HCT116 (cell line): ENCODE measurements at regions not wholly inside any gene's neighbourhood (a gene's known extent, or its start where the extent isn't known, plus 50 kb on each side); places are given as distances from the start of the nearest gene placed in this dataset.

Source experiments
- ATAC-seq: fragments of 200-7000 bp; cut with Tn5 transposase; 2 replicates; pipeline ENCODE4 v1.9.1; 2020; ENCODE audit warnings: mild to moderate bottlenecking, moderate library complexity
- BruUV-seq: library from RNA; stranded (reverse); fragments of 400-500 nt; replicated peaks from 2 replicates; lab custom pipeline; 2021; lab: Mats Ljungman, UMichigan
- CTCF ChIA-PET: fragments of 300-600 bp; sonication (Branson Sonifier 250); formaldehyde crosslinking; loops from one replicate; lab custom pipeline; 2021; ENCODE audit warnings: antibody characterized with exemption; lab: Charles Lee
- POLR2A ChIA-PET: fragments of 300-600, 350-600 bp; sonication (Branson Sonifier 250); formaldehyde crosslinking; loops from one replicate; lab custom pipeline; 2021; ENCODE audit warnings: antibody characterized with exemption; lab: Charles Lee
- RAD21 ChIA-PET, 2 experiments: fragments of 300-600 bp; sonication (Branson Sonifier 250); formaldehyde crosslinking; loops; one replicate each; lab custom pipeline; 2023; ENCODE audit warnings: low total read pairs in 2 of 2; ENCODE audit not compliant: uncharacterized antibody in 2 of 2, unreplicated experiment in 2 of 2, low non-redundant PET in 1 of 2; lab: Charles Lee
- DNase-seq: peaks from one replicate; pipeline ENCODE4 v3.0.0-alpha.2; 2010; ENCODE audit warnings: low read depth, low spot score
- H2AFZ ChIP-seq: fragments of 200-600 bp; shearing (Covaris generic), sonication (generic); 2 replicates; pipeline ENCODE4 v1.6.1; 2017; ENCODE audit warnings: low read depth, mixed run types, mixed read lengths, antibody characterized with exemption, low read length; ENCODE audit not compliant: poor library complexity, severe bottlenecking
- H3K27ac ChIP-seq: 2 replicates; pipeline ENCODE4 v1.5.1; 2012; ENCODE audit warnings: low read depth, low read length
- H3K27me3 ChIP-seq: fragments of 200-600 bp; sonication (generic); 2 replicates; pipeline ENCODE4 v1.6.1; 2016; ENCODE audit warnings: mixed run types, low read length, mixed read lengths; ENCODE audit not compliant: insufficient read depth
- H3K36me3 ChIP-seq, 2 experiments: fragments of 200-500 bp in 1 of 2; fragments of 200-600 bp in 1 of 2; sonication (Bioruptor generic) in 1 of 2; sonication (generic) in 1 of 2; 2 replicates each; pipeline versions ENCODE4 v1.5.1 to v1.6.1; 2014 to 2016; ENCODE audit warnings: low read length in 2 of 2, inconsistent platforms in 1 of 2, mixed read lengths in 1 of 2, mixed run types in 1 of 2; ENCODE audit not compliant: insufficient read depth in 2 of 2, control insufficient read depth in 1 of 2
- H3K4me1 ChIP-seq, 2 experiments: fragments of 200-600 bp in 1 of 2; sonication (generic) in 1 of 2; 2 replicates each; pipeline versions ENCODE4 v1.5.1 to v1.6.1; 2012 to 2017; ENCODE audit warnings: low read length in 2 of 2, inconsistent platforms in 1 of 2, mild to moderate bottlenecking in 1 of 2, mixed read lengths in 1 of 2, mixed run types in 1 of 2, moderate library complexity in 1 of 2; ENCODE audit not compliant: insufficient read depth in 2 of 2, control insufficient read depth in 1 of 2
- H3K4me2 ChIP-seq: fragments of 200-600 bp; sonication (generic); 2 replicates; pipeline ENCODE4 v1.6.1; 2017; ENCODE audit warnings: mixed run types, low read length, mixed read lengths
- H3K4me3 ChIP-seq, 2 experiments: fragments of 200-600 bp in 1 of 2; sonication (generic) in 1 of 2; replicated peaks in 1 of 2; 2 replicates each; pipeline ENCODE4 v1.5.1; 2011 to 2016; ENCODE audit warnings: low read length in 2 of 2, control low read depth in 1 of 2, low read depth in 1 of 2, mild to moderate bottlenecking in 1 of 2, mixed read lengths in 1 of 2, mixed run types in 1 of 2
- H3K79me2 ChIP-seq: fragments of 200-600 bp; sonication (generic); 2 replicates; pipeline ENCODE4 v1.6.1; 2017; ENCODE audit warnings: mild to moderate bottlenecking, mixed run types, low read length, moderate library complexity, mixed read lengths; ENCODE audit not compliant: insufficient read depth
- H3K9ac ChIP-seq: fragments of 200-600 bp; sonication (generic); 2 replicates; pipeline ENCODE4 v1.6.1; 2016; ENCODE audit warnings: low read length, mixed read lengths
- H3K9me2 ChIP-seq: fragments of 200-600 bp; sonication (generic), shearing (Covaris generic); 2 replicates; pipeline ENCODE4 v1.6.1; 2017; ENCODE audit warnings: mixed run types, mild to moderate bottlenecking, moderate library complexity; ENCODE audit not compliant: insufficient read depth
- H3K9me3 ChIP-seq, 2 experiments: fragments of 200-500 bp in 1 of 2; fragments of 200-600 bp in 1 of 2; sonication (Bioruptor generic) in 1 of 2; sonication (generic) in 1 of 2; 2 replicates each; pipeline ENCODE4 v1.6.1; 2014 to 2017; ENCODE audit warnings: low read length in 2 of 2, mixed read lengths in 2 of 2, inconsistent platforms in 1 of 2, low read depth in 1 of 2, mild to moderate bottlenecking in 1 of 2, mixed run types in 1 of 2, moderate library complexity in 1 of 2; ENCODE audit not compliant: control insufficient read depth in 1 of 2, insufficient read depth in 1 of 2
- H4K20me1 ChIP-seq: fragments of 200-600 bp; sonication (generic), shearing (Covaris generic); 2 replicates; pipeline ENCODE4 v1.6.1; 2017; ENCODE audit warnings: mixed run types, mild to moderate bottlenecking, moderate library complexity; ENCODE audit not compliant: insufficient read depth
- EGR1 ChIP-seq: IDR thresholded peaks from 2 replicates; pipeline ENCODE4 v1.6.1; 2012; ENCODE audit warnings: low read depth
- ELF1 ChIP-seq: IDR thresholded peaks from 2 replicates; pipeline ENCODE4 v1.6.1; 2012; ENCODE audit warnings: low read depth, borderline replicate concordance
- EZH2phosphoT487 ChIP-seq: fragments of 200-600 bp; IDR thresholded peaks from 2 replicates; pipeline ENCODE4 v1.6.1; 2018; ENCODE audit warnings: antibody characterized with exemption, borderline replicate concordance
- FOSL1 ChIP-seq: IDR thresholded peaks from 2 replicates; pipeline ENCODE4 v1.6.1; 2012; ENCODE audit warnings: low read depth
- POLR2A ChIP-seq: IDR thresholded peaks from 2 replicates; pipeline ENCODE4 v1.7.0; 2011; ENCODE audit warnings: borderline replicate concordance; ENCODE audit not compliant: insufficient read depth, insufficient read length; ENCODE audit errors: extremely low read depth
- SIN3A ChIP-seq: IDR thresholded peaks from 2 replicates; pipeline ENCODE4 v1.6.1; 2012; ENCODE audit warnings: low read depth
- SP1 ChIP-seq: IDR thresholded peaks from 2 replicates; pipeline ENCODE4 v1.6.1; 2012; ENCODE audit warnings: low read depth
- YY1 ChIP-seq: IDR thresholded peaks from 2 replicates; pipeline ENCODE4 v1.6.1; 2011; ENCODE audit warnings: low read length, low read depth, moderate library complexity, mild to moderate bottlenecking; ENCODE audit not compliant: insufficient replicate concordance; ENCODE audit errors: extremely low read depth
- ZFX ChIP-seq: fragments of 450-650 bp; IDR thresholded peaks from 2 replicates; pipeline ENCODE4 v1.6.1; 2017
- intact Hi-C: fragments of 100-400 bp; cut with micrococcal nuclease; formaldehyde crosslinking; loops from 2 replicates; pipeline ENCODE4 v1.10.0; 2022
- TF ChIP-seq, protein P1 (sequence below): IDR thresholded peaks from 2 replicates; pipeline ENCODE4 v1.6.1; 2012
- TF ChIP-seq, protein P2 (sequence below): IDR thresholded peaks from 2 replicates; pipeline ENCODE4 v1.6.1; 2011; ENCODE audit warnings: mild to moderate bottlenecking, low read length, moderate library complexity; ENCODE audit not compliant: insufficient replicate concordance; ENCODE audit errors: extremely low read depth
- TF ChIP-seq, protein P3 (sequence below): IDR thresholded peaks from 2 replicates; pipeline ENCODE4 v1.6.1; 2012; ENCODE audit warnings: low read depth
- TF ChIP-seq, protein P4 (sequence below), 3 experiments: fragments of 200-600 bp in 1 of 3; sonication (generic) in 1 of 3; IDR thresholded peaks in 2 of 3; conservative IDR thresholded peaks in 1 of 3; 2 replicates each; pipeline ENCODE4 v1.5.1; 2012 to 2017; ENCODE audit warnings: low read depth in 2 of 3, low read length in 2 of 3, antibody characterized with exemption in 1 of 3, borderline replicate concordance in 1 of 3, control low read depth in 1 of 3, mild to moderate bottlenecking in 1 of 3, mixed read lengths in 1 of 3, mixed run types in 1 of 3, moderate library complexity in 1 of 3; ENCODE audit not compliant: insufficient read depth in 1 of 3

DNA sequence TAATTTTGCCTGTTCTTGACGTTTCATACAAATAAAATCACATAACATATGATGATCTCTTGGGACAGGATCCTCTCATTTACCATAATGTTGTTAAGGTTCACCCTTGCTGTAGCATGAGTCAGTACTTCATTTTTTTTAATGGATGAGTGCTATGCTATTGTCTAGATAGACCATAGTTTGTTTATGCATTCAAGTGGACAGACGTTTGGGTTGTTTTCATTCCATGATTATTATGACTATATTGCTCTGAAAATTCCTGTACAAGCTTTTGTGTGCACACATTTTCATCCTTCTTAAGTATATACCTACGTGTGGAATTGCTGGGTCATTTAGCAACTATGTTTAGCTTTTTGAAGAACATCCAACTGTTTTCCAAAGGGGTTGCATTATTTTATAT lies 325.6 kb upstream of the TMEM132C start:
- Histone ChIP-seq H3K79me2 (no peaks in the 10 kb centered on the region), H3K4me2 (no peak overlapping the region), H3K9me3 (peaks cover 16 to 22% of the 10 kb centered on the region in 2 experiments; a peak in 2 of 4 replicates), H3K36me3 (no peaks in the 10 kb centered on the region), H3K9ac (no peak overlapping the region), H3K4me3 (no peak overlapping the region), H4K20me1 (no peaks in the 10 kb centered on the region), H3K27me3 (no peaks in the 10 kb centered on the region), H3K9me2 (no peaks in the 10 kb centered on the region)
- BruUV-seq, result no TSS peak
- intact Hi-C loops, result no loop called here
- DNase-seq (no peak), ATAC-seq (no peak)
- RAD21 ChIA-PET, result no interaction called here
- CTCF ChIA-PET, result no interaction called here
- no peak for TF ChIP-seq POLR2A
- TF ChIP-seq, protein P1, sequence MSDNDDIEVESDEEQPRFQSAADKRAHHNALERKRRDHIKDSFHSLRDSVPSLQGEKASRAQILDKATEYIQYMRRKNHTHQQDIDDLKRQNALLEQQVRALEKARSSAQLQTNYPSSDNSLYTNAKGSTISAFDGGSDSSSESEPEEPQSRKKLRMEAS, result no peak
- no peak for TF ChIP-seq YY1
- TF ChIP-seq EGR1, result no peak
- TF ChIP-seq SP1, result no peak
- no peak for TF ChIP-seq SIN3A
- TF ChIP-seq, protein P2, sequence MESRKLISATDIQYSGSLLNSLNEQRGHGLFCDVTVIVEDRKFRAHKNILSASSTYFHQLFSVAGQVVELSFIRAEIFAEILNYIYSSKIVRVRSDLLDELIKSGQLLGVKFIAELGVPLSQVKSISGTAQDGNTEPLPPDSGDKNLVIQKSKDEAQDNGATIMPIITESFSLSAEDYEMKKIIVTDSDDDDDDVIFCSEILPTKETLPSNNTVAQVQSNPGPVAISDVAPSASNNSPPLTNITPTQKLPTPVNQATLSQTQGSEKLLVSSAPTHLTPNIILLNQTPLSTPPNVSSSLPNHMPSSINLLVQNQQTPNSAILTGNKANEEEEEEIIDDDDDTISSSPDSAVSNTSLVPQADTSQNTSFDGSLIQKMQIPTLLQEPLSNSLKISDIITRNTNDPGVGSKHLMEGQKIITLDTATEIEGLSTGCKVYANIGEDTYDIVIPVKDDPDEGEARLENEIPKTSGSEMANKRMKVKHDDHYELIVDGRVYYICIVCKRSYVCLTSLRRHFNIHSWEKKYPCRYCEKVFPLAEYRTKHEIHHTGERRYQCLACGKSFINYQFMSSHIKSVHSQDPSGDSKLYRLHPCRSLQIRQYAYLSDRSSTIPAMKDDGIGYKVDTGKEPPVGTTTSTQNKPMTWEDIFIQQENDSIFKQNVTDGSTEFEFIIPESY, result no peak
- no peak for TF ChIP-seq EZH2phosphoT487
- TF ChIP-seq FOSL1, result no peak
- TF ChIP-seq, all 23 proteins: peak for 0
- H3K4me1 ChIP-seq, result no peaks in the 10 kb centered on the region
- POLR2A ChIA-PET, result no interaction called here
- no peak overlapping the region for H3K27ac ChIP-seq
- no peak overlapping the region for H2AFZ ChIP-seq

DNA sequence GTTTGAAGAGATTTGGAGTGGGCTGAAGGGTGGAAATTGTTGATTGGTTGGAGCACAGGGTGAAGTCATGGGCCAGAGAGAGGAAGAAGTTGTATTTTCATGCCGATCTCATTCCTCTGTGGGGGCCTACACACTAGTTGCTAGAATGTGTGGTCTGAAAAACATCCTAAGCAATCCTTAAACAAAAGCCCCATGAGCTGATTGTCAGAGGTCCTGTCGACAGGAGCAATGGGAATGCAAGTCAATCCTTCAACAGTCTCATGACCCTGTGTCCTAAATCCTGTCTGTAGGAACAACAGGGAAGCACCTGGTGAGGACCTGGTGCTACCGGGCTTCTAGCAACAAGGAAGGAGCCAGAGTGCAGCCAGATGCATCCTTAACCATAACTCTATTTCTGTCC lies 324.0 kb upstream of the TMEM132C start:
- H3K79me2 ChIP-seq, result no peaks in the 10 kb centered on the region
- ChIA-PET CTCF (no interaction called here), RAD21 (no interaction called here), POLR2A (no interaction called here)
- no peaks in the 10 kb centered on the region for H3K36me3 ChIP-seq
- no peak overlapping the region for H3K9ac ChIP-seq
- H3K4me3 ChIP-seq, result no peak overlapping the region
- H3K27me3 ChIP-seq, result no peaks in the 10 kb centered on the region
- H3K9me3 ChIP-seq, result peaks cover 6 to 14% of the 10 kb centered on the region in 2 experiments; a peak in 2 of 4 replicates
- H3K4me1 ChIP-seq, result no peaks in the 10 kb centered on the region
- intact Hi-C loops, result no loop called here
- ATAC-seq, result no peak
- no peaks in the 10 kb centered on the region for H3K9me2 ChIP-seq
- no peak overlapping the region for H3K4me2 ChIP-seq
- H2AFZ ChIP-seq, result no peak overlapping the region
- no TSS peak for BruUV-seq
- no peak for DNase-seq
- H3K27ac ChIP-seq, result no peak overlapping the region
- H4K20me1 ChIP-seq, result no peaks in the 10 kb centered on the region
- TF ChIP-seq, protein P3, sequence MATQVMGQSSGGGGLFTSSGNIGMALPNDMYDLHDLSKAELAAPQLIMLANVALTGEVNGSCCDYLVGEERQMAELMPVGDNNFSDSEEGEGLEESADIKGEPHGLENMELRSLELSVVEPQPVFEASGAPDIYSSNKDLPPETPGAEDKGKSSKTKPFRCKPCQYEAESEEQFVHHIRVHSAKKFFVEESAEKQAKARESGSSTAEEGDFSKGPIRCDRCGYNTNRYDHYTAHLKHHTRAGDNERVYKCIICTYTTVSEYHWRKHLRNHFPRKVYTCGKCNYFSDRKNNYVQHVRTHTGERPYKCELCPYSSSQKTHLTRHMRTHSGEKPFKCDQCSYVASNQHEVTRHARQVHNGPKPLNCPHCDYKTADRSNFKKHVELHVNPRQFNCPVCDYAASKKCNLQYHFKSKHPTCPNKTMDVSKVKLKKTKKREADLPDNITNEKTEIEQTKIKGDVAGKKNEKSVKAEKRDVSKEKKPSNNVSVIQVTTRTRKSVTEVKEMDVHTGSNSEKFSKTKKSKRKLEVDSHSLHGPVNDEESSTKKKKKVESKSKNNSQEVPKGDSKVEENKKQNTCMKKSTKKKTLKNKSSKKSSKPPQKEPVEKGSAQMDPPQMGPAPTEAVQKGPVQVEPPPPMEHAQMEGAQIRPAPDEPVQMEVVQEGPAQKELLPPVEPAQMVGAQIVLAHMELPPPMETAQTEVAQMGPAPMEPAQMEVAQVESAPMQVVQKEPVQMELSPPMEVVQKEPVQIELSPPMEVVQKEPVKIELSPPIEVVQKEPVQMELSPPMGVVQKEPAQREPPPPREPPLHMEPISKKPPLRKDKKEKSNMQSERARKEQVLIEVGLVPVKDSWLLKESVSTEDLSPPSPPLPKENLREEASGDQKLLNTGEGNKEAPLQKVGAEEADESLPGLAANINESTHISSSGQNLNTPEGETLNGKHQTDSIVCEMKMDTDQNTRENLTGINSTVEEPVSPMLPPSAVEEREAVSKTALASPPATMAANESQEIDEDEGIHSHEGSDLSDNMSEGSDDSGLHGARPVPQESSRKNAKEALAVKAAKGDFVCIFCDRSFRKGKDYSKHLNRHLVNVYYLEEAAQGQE, result no peak
- TF ChIP-seq FOSL1, result no peak
- no peak for TF ChIP-seq ELF1
- no peak for TF ChIP-seq EGR1
- no peak for TF ChIP-seq YY1
- TF ChIP-seq, protein P4, sequence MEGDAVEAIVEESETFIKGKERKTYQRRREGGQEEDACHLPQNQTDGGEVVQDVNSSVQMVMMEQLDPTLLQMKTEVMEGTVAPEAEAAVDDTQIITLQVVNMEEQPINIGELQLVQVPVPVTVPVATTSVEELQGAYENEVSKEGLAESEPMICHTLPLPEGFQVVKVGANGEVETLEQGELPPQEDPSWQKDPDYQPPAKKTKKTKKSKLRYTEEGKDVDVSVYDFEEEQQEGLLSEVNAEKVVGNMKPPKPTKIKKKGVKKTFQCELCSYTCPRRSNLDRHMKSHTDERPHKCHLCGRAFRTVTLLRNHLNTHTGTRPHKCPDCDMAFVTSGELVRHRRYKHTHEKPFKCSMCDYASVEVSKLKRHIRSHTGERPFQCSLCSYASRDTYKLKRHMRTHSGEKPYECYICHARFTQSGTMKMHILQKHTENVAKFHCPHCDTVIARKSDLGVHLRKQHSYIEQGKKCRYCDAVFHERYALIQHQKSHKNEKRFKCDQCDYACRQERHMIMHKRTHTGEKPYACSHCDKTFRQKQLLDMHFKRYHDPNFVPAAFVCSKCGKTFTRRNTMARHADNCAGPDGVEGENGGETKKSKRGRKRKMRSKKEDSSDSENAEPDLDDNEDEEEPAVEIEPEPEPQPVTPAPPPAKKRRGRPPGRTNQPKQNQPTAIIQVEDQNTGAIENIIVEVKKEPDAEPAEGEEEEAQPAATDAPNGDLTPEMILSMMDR (IDR thresholded peaks at IDR 0.05 in 2 of 3, conservative IDR thresholded peaks at IDR 0.05 in 1 of 3; ENCODE audit: borderline replicate concordance in 1 of 3, insufficient read depth in 1 of 3, low read depth in 2 of 3, low read length in 2 of 3), result no peak
- no peak for TF ChIP-seq ZFX
